ENCODE measurements at regions not wholly inside any gene's neighbourhood (a gene's known extent, or its start where the extent isn't known, plus 50 kb on each side); places are given as distances from the start of the nearest gene placed in this dataset.

GRCh38 chr18:30149585-30149984, 893.0 kb downstream of the DSC3 start:
- no peak for TF ChIP-seq CTCF (IDR thresholded peaks at IDR 0.05)
- no peak for TF ChIP-seq EZH2 (IDR thresholded peaks at IDR 0.05)
- no peak for TF ChIP-seq EZH2phosphoT487 (IDR thresholded peaks at IDR 0.05)
